PC-3 (cell line): ENCODE measurements at regions not wholly inside any gene's neighbourhood (a gene's known extent, or its start where the extent isn't known, plus 50 kb on each side); places are given as distances from the start of the nearest gene placed in this dataset.

ENCODE experiments used
- EZH2 ChIP-seq: fragments of 300-600 bp; sonication (generic); IDR thresholded peaks from one replicate; pipeline ENCODE4 v1.6.1; 2017; ENCODE audit warnings: antibody characterized with exemption, mild to moderate bottlenecking, low read length; ENCODE audit not compliant: unreplicated experiment
- EZH2phosphoT487 ChIP-seq: fragments of 300-600 bp; sonication (generic); IDR thresholded peaks from 2 replicates; pipeline ENCODE4 v1.6.1; 2018; ENCODE audit warnings: mild to moderate bottlenecking, antibody characterized with exemption, low read length, borderline replicate concordance
- TF ChIP-seq, protein P1 (sequence below): fragments of 300-600 bp; sonication (generic); conservative IDR thresholded peaks from 2 replicates; pipeline ENCODE4 v1.5.1; 2017; ENCODE audit warnings: antibody characterized with exemption, low read depth, mild to moderate bottlenecking, low read length

- TF ChIP-seq, protein P1, sequence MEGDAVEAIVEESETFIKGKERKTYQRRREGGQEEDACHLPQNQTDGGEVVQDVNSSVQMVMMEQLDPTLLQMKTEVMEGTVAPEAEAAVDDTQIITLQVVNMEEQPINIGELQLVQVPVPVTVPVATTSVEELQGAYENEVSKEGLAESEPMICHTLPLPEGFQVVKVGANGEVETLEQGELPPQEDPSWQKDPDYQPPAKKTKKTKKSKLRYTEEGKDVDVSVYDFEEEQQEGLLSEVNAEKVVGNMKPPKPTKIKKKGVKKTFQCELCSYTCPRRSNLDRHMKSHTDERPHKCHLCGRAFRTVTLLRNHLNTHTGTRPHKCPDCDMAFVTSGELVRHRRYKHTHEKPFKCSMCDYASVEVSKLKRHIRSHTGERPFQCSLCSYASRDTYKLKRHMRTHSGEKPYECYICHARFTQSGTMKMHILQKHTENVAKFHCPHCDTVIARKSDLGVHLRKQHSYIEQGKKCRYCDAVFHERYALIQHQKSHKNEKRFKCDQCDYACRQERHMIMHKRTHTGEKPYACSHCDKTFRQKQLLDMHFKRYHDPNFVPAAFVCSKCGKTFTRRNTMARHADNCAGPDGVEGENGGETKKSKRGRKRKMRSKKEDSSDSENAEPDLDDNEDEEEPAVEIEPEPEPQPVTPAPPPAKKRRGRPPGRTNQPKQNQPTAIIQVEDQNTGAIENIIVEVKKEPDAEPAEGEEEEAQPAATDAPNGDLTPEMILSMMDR = no peak
- TF ChIP-seq EZH2 (no peak), EZH2phosphoT487 (no peak)
Measured at GRCh38 chr13:44237276-44237767, 136.3 kb upstream of the SERP2 start.
